ENCODE measurements at regions not wholly inside any gene's neighbourhood (a gene's known extent, or its start where the extent isn't known, plus 50 kb on each side); places are given as distances from the start of the nearest gene placed in this dataset.

GRCh38 chr12:90090929-90091651 is 382.5 kb upstream of the ATP2B1 start:
- Mint-ChIP-seq H3K4me1 (ENCODE audit: low read depth) (peaks cover 6% of the 10 kb centered on the region), H3K27me3 (ENCODE audit: low read depth) (no peaks in the 10 kb centered on the region), H3K36me3 (ENCODE audit: insufficient read depth) (no peaks in the 10 kb centered on the region), H3K4me3 (no peak overlapping the region), H3K9me3 (no peaks in the 10 kb centered on the region)
- DNase-seq (no peak), ATAC-seq (peak in 1 of 2 donors; percentile 57)

- no peak for DNase-seq
- Mint-ChIP-seq H3K36me3 (ENCODE audit: insufficient read depth) (no peaks in the 10 kb centered on the region), H3K4me3 (no peak overlapping the region), H3K4me1 (ENCODE audit: low read depth) (peaks cover 8% of the 10 kb centered on the region), H3K9me3 (no peaks in the 10 kb centered on the region), H3K27me3 (ENCODE audit: low read depth) (no peaks in the 10 kb centered on the region)
- peak; percentile 69 for ATAC-seq
Measured at GRCh38 chr12:90086281-90086680, 377.6 kb upstream of the ATP2B1 start.

- Mint-ChIP-seq H3K36me3 (ENCODE audit: insufficient read depth) (no peaks in the 10 kb centered on the region), H3K9me3 (no peaks in the 10 kb centered on the region), H3K4me3 (no peak overlapping the region), H3K27me3 (ENCODE audit: low read depth) (no peaks in the 10 kb centered on the region), H3K4me1 (ENCODE audit: low read depth) (peaks cover 4% of the 10 kb centered on the region)
- ATAC-seq = peak; percentile 48 to 55
- no peak for DNase-seq
Measured at GRCh38 chr12:90085494-90086274, 377.0 kb upstream of the ATP2B1 start.

- DNase-seq = no peak
Measured at GRCh38 chr12:90084018-90084417, 375.4 kb upstream of the ATP2B1 start.

GRCh38 chr12:90080616-90081015 is 372.0 kb upstream of the ATP2B1 start:
- no peaks in the 10 kb centered on the region for H3K27me3 Mint-ChIP-seq (ENCODE audit: low read depth)
- no peak for ATAC-seq

More at GRCh38 chr12:90084018-90084417, 375.4 kb upstream of the ATP2B1 start:
- no peaks in the 10 kb centered on the region for H3K36me3 Mint-ChIP-seq (ENCODE audit: insufficient read depth)
- ATAC-seq = no peak
- peaks cover 5% of the 10 kb centered on the region for H3K4me1 Mint-ChIP-seq (ENCODE audit: low read depth)
- H3K4me3 Mint-ChIP-seq = no peak overlapping the region
- H3K27me3 Mint-ChIP-seq (ENCODE audit: low read depth) = no peaks in the 10 kb centered on the region
- H3K9me3 Mint-ChIP-seq = no peaks in the 10 kb centered on the region

GRCh38 chr12:90079529-90080210 is 371.0 kb upstream of the ATP2B1 start:
- H3K4me3 Mint-ChIP-seq = no peak overlapping the region
- no peaks in the 10 kb centered on the region for H3K9me3 Mint-ChIP-seq
- no peaks in the 10 kb centered on the region for H3K36me3 Mint-ChIP-seq (ENCODE audit: insufficient read depth)
- ATAC-seq (no peak), DNase-seq (no peak)
- H3K27me3 Mint-ChIP-seq (ENCODE audit: low read depth) = peaks cover 2% of the 10 kb centered on the region
- peaks cover 24% of the 10 kb centered on the region for H3K4me1 Mint-ChIP-seq (ENCODE audit: low read depth)

More at GRCh38 chr12:90080616-90081015, 372.0 kb upstream of the ATP2B1 start:
- DNase-seq = no peak
- Mint-ChIP-seq H3K9me3 (no peaks in the 10 kb centered on the region), H3K4me3 (no peak overlapping the region), H3K36me3 (ENCODE audit: insufficient read depth) (no peaks in the 10 kb centered on the region), H3K4me1 (ENCODE audit: low read depth) (peaks cover 19% of the 10 kb centered on the region)

- peaks cover 2% of the 10 kb centered on the region for H3K36me3 Mint-ChIP-seq (ENCODE audit: insufficient read depth)
- no peak for ATAC-seq
- H3K4me1 Mint-ChIP-seq (ENCODE audit: low read depth) = peaks cover 24% of the 10 kb centered on the region
- no peaks in the 10 kb centered on the region for H3K9me3 Mint-ChIP-seq
- H3K27me3 Mint-ChIP-seq (ENCODE audit: low read depth) = peaks cover 2% of the 10 kb centered on the region
- no peak for DNase-seq
- H3K4me3 Mint-ChIP-seq = no peak overlapping the region
Measured at GRCh38 chr12:90078344-90078743, 369.7 kb upstream of the ATP2B1 start.

GRCh38 chr12:90077756-90078155 is 369.1 kb upstream of the ATP2B1 start:
- ATAC-seq = no peak
- DNase-seq = no peak
- no peaks in the 10 kb centered on the region for H3K9me3 Mint-ChIP-seq
- peaks cover 24% of the 10 kb centered on the region for H3K4me1 Mint-ChIP-seq (ENCODE audit: low read depth)
- no peak overlapping the region for H3K4me3 Mint-ChIP-seq
- H3K36me3 Mint-ChIP-seq (ENCODE audit: insufficient read depth) = peaks cover 3% of the 10 kb centered on the region
- peaks cover 2% of the 10 kb centered on the region for H3K27me3 Mint-ChIP-seq (ENCODE audit: low read depth)

GRCh38 chr12:90076851-90077319 is 368.2 kb upstream of the ATP2B1 start:
- Mint-ChIP-seq H3K27me3 (ENCODE audit: low read depth) (peaks cover 2% of the 10 kb centered on the region), H3K4me3 (no peak overlapping the region), H3K36me3 (ENCODE audit: insufficient read depth) (peaks cover 3% of the 10 kb centered on the region), H3K4me1 (ENCODE audit: low read depth) (peaks cover 24% of the 10 kb centered on the region), H3K9me3 (no peaks in the 10 kb centered on the region)
- ATAC-seq (peak; percentile 51 to 73), DNase-seq (no peak)

GRCh38 chr12:90075685-90076084 is 367.0 kb upstream of the ATP2B1 start:
- Mint-ChIP-seq H3K4me1 (ENCODE audit: low read depth) (peaks cover 24% of the 10 kb centered on the region), H3K9me3 (no peaks in the 10 kb centered on the region), H3K36me3 (ENCODE audit: insufficient read depth) (peaks cover 3% of the 10 kb centered on the region), H3K4me3 (no peak overlapping the region), H3K27me3 (ENCODE audit: low read depth) (peaks cover 2% of the 10 kb centered on the region)
- no peak for DNase-seq
- no peak for ATAC-seq

- peaks cover 3% of the 10 kb centered on the region for H3K36me3 Mint-ChIP-seq (ENCODE audit: insufficient read depth)
- H3K27me3 Mint-ChIP-seq (ENCODE audit: low read depth) = peaks cover 4% of the 10 kb centered on the region
- H3K9me3 Mint-ChIP-seq = no peaks in the 10 kb centered on the region
- no peak overlapping the region for H3K4me3 Mint-ChIP-seq
- DNase-seq (no peak), ATAC-seq (no peak)
- H3K4me1 Mint-ChIP-seq (ENCODE audit: low read depth) = peaks cover 24% of the 10 kb centered on the region
Measured at GRCh38 chr12:90074086-90074485, 365.4 kb upstream of the ATP2B1 start.

- no peak overlapping the region for H3K4me3 Mint-ChIP-seq
- H3K9me3 Mint-ChIP-seq = no peaks in the 10 kb centered on the region
- H3K36me3 Mint-ChIP-seq (ENCODE audit: insufficient read depth) = peaks cover 3% of the 10 kb centered on the region
- peaks cover 4% of the 10 kb centered on the region for H3K27me3 Mint-ChIP-seq (ENCODE audit: low read depth)
- DNase-seq (no peak), ATAC-seq (no peak)
- H3K4me1 Mint-ChIP-seq (ENCODE audit: low read depth) = peaks cover 15% of the 10 kb centered on the region
Measured at GRCh38 chr12:90071996-90072395, 363.4 kb upstream of the ATP2B1 start.

- ATAC-seq (no peak), DNase-seq (no peak)
- peaks cover 4% of the 10 kb centered on the region for H3K27me3 Mint-ChIP-seq (ENCODE audit: low read depth)
- H3K9me3 Mint-ChIP-seq = no peaks in the 10 kb centered on the region
- no peaks in the 10 kb centered on the region for H3K4me1 Mint-ChIP-seq (ENCODE audit: low read depth)
- H3K36me3 Mint-ChIP-seq (ENCODE audit: insufficient read depth) = peaks cover 3% of the 10 kb centered on the region
- no peak overlapping the region for H3K4me3 Mint-ChIP-seq
Measured at GRCh38 chr12:90069711-90070110, 361.1 kb upstream of the ATP2B1 start.

GRCh38 chr12:90067791-90068190 is 359.2 kb upstream of the ATP2B1 start:
- H3K36me3 Mint-ChIP-seq (ENCODE audit: insufficient read depth) = no peaks in the 10 kb centered on the region
- H3K4me3 Mint-ChIP-seq = no peak overlapping the region
- no peaks in the 10 kb centered on the region for H3K9me3 Mint-ChIP-seq
- H3K27me3 Mint-ChIP-seq (ENCODE audit: low read depth) = peaks cover 4% of the 10 kb centered on the region
- ATAC-seq (no peak), DNase-seq (no peak)
- H3K4me1 Mint-ChIP-seq (ENCODE audit: low read depth) = no peaks in the 10 kb centered on the region
